ENCODE measurements at regions not wholly inside any gene's neighbourhood (a gene's known extent, or its start where the extent isn't known, plus 50 kb on each side); places are given as distances from the start of the nearest gene placed in this dataset.

- Histone ChIP-seq H4K20me1 (ENCODE audit: insufficient read depth, low read length) (no peaks in the 10 kb centered on the region), H3K79me2 (ENCODE audit: insufficient read depth, low read length) (no peaks in the 10 kb centered on the region), H3K27ac (ENCODE audit: low read depth, low read length) (no peak overlapping the region), H3K4me3 (ENCODE audit: insufficient read depth, low read length) (no peak overlapping the region), H3K4me1 (ENCODE audit: insufficient read depth, low read length) (no peaks in the 10 kb centered on the region), H2AFZ (ENCODE audit: low read length) (no peak overlapping the region), H3K4me2 (ENCODE audit: insufficient read depth, low read length) (no peak overlapping the region), H3K9me3 (ENCODE audit: low read depth, low read length) (no peaks in the 10 kb centered on the region), H3K36me3 (ENCODE audit: insufficient read depth, low read length) (no peaks in the 10 kb centered on the region), H3K27me3 (ENCODE audit: insufficient read depth, low read length) (no peaks in the 10 kb centered on the region)
- TF ChIP-seq CTCF (IDR thresholded peaks at IDR 0.05; ENCODE audit: extremely low read depth, low read depth, low read length), result no peak
- no peak for DNase-seq (ENCODE audit: insufficient read length, low spot score, missing footprints)
These were observed 862.2 kb downstream of the TRAM1L1 start for GRCh38 chr4:116223040-116223732.

- no peak for DNase-seq (ENCODE audit: insufficient read length, low spot score, missing footprints)
- no peaks in the 10 kb centered on the region for H3K9me3 ChIP-seq (ENCODE audit: low read depth, low read length)
- no peak overlapping the region for H2AFZ ChIP-seq (ENCODE audit: low read length)
- no peaks in the 10 kb centered on the region for H4K20me1 ChIP-seq (ENCODE audit: insufficient read depth, low read length)
- no peak overlapping the region for H3K4me3 ChIP-seq (ENCODE audit: insufficient read depth, low read length)
- TF ChIP-seq CTCF (IDR thresholded peaks at IDR 0.05; ENCODE audit: extremely low read depth, low read depth, low read length), result no peak
- no peaks in the 10 kb centered on the region for H3K36me3 ChIP-seq (ENCODE audit: insufficient read depth, low read length)
- H3K4me1 ChIP-seq (ENCODE audit: insufficient read depth, low read length), result no peaks in the 10 kb centered on the region
- H3K4me2 ChIP-seq (ENCODE audit: insufficient read depth, low read length), result no peak overlapping the region
- H3K27me3 ChIP-seq (ENCODE audit: insufficient read depth, low read length), result no peaks in the 10 kb centered on the region
- H3K79me2 ChIP-seq (ENCODE audit: insufficient read depth, low read length), result no peaks in the 10 kb centered on the region
- H3K27ac ChIP-seq (ENCODE audit: low read depth, low read length), result no peak overlapping the region
These were observed 867.6 kb downstream of the TRAM1L1 start for GRCh38 chr4:116217781-116218180.

- Histone ChIP-seq H2AFZ (ENCODE audit: low read length) (no peak overlapping the region), H3K27me3 (ENCODE audit: insufficient read depth, low read length) (no peaks in the 10 kb centered on the region), H3K27ac (ENCODE audit: low read depth, low read length) (no peak overlapping the region), H3K36me3 (ENCODE audit: insufficient read depth, low read length) (no peaks in the 10 kb centered on the region), H3K4me3 (ENCODE audit: insufficient read depth, low read length) (no peak overlapping the region), H3K4me2 (ENCODE audit: insufficient read depth, low read length) (no peak overlapping the region), H4K20me1 (ENCODE audit: insufficient read depth, low read length) (no peaks in the 10 kb centered on the region), H3K9me3 (ENCODE audit: low read depth, low read length) (no peaks in the 10 kb centered on the region), H3K79me2 (ENCODE audit: insufficient read depth, low read length) (no peaks in the 10 kb centered on the region), H3K4me1 (ENCODE audit: insufficient read depth, low read length) (no peaks in the 10 kb centered on the region)
- DNase-seq (ENCODE audit: insufficient read length, low spot score, missing footprints), result no peak
- no peak for TF ChIP-seq CTCF (IDR thresholded peaks at IDR 0.05; ENCODE audit: extremely low read depth, low read depth, low read length)
These were observed 869.8 kb downstream of the TRAM1L1 start for GRCh38 chr4:116215622-116216021.

GRCh38 chr4:116202524-116202923 lies 882.9 kb downstream of the TRAM1L1 start:
- Histone ChIP-seq H3K79me2 (ENCODE audit: insufficient read depth, low read length) (no peaks in the 10 kb centered on the region), H3K9me3 (ENCODE audit: low read depth, low read length) (no peaks in the 10 kb centered on the region), H3K4me3 (ENCODE audit: insufficient read depth, low read length) (no peak overlapping the region), H3K27me3 (ENCODE audit: insufficient read depth, low read length) (no peaks in the 10 kb centered on the region), H3K4me1 (ENCODE audit: insufficient read depth, low read length) (no peaks in the 10 kb centered on the region), H3K4me2 (ENCODE audit: insufficient read depth, low read length) (no peak overlapping the region), H3K36me3 (ENCODE audit: insufficient read depth, low read length) (no peaks in the 10 kb centered on the region), H2AFZ (ENCODE audit: low read length) (no peak overlapping the region), H3K27ac (ENCODE audit: low read depth, low read length) (no peak overlapping the region), H4K20me1 (ENCODE audit: insufficient read depth, low read length) (no peaks in the 10 kb centered on the region)
- no peak for DNase-seq (ENCODE audit: insufficient read length, low spot score, missing footprints)
- no peak for TF ChIP-seq CTCF (IDR thresholded peaks at IDR 0.05; ENCODE audit: extremely low read depth, low read depth, low read length)

Measured in osteoblast (primary cell).